H54 (cell line): ENCODE measurements at regions not wholly inside any gene's neighbourhood (a gene's known extent, or its start where the extent isn't known, plus 50 kb on each side); places are given as distances from the start of the nearest gene placed in this dataset.

Source experiments
- DNase-seq: peaks from one replicate; pipeline ENCODE4 v3.0.0; 2011; ENCODE audit warnings: low spot score, mixed read lengths; ENCODE audit not compliant: insufficient read length
- FAIRE-seq: peaks from 3 replicates; lab custom pipeline; 2011; peaks lifted over from hg19 to GRCh38; lab: Jason Lieb, UNC
- POLR2A ChIP-seq: IDR thresholded peaks from 2 replicates; pipeline ENCODE4 v1.6.1; 2011; ENCODE audit warnings: low read depth, mild to moderate bottlenecking, low read length

DNA sequence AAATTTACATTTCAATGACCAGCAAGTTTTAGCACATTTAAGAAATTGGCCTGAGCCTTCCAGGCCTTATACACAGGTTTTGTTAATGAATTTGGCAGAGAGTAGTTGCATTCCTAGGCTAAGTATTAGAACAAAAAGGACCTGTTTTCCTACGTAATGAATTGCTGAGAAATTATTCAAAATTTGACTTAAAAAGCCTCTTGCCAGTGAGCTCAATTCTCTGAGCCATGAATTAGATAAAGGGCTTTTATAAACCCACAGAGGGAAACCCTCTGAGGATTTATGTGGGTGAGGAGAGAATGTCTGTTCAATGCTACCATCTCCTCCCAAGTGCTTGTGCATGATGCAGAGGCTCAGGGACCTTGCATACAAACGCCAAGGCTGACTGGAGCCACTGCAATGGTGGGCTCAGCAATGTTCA lies 94.5 kb upstream of the PELI2 start:
- no peak for FAIRE-seq
- TF ChIP-seq POLR2A = no peak

DNA sequence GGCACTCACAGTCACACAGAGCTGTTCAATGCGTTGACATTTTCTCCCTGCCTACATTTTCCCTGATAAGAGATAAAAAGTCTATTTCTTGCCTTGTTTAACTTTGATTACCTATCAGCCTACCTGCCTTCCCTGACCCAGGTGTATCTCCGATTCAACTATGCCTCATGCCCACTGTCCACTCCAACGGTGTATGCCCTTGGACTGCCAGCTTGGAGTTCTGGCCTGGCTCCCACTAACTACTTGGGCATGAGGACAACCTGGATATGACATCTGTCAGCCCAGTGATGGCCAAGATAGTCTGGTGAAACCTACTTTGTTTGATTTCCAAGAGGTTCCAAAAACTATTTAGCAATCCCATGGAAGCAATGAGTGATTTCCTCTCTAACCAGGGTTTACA lies 93.0 kb upstream of the PELI2 start:
- FAIRE-seq (no peak), DNase-seq (no peak)

More for the DNA sequence above, 94.5 kb upstream of the PELI2 start:
- no peak for DNase-seq

GRCh38 chr14:56026506-56026905 lies 91.7 kb upstream of the PELI2 start:
- DNase-seq (no peak), FAIRE-seq (no peak)
- TF ChIP-seq POLR2A = no peak

More for the DNA sequence above, 93.0 kb upstream of the PELI2 start:
- no peak for TF ChIP-seq POLR2A

GRCh38 chr14:56027421-56027820 lies 90.8 kb upstream of the PELI2 start:
- FAIRE-seq = no peak
- TF ChIP-seq POLR2A = no peak
- no peak for DNase-seq

DNA sequence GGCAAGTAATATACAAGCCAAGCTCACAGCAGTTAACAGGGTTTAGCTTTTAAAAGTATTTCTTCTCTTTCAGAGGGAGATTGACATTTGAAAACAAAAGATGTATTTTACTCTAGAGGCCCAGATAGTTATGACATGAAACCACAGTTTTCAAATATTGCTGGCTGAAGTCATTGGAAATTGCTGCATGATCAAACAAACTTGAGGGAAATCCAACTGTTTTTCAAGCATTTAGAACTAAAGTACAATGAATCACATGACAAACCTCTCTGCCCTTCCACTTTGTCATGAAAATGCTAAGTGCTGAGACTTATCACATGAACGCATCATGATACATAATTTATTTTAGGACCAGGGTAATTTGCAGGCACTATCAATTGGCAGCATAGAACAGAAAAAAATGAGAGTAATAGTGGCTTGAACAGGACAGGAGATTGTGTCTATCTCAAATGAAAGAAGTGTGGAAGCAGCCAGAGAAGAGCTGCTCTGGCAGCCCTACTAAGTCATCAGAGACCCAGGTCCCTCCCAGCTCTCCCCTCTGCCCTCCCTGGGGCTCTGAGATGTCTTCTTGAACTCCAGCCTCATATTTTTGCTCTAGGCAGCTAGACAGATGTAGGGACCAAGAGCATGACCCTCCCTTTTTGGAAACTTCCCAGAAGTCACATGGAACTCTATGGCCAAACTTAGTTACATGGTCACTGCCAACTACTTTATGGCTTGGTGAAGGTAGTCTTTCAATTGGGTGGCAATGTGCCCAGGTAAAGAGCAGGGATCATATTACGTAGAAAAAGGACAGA lies 90.1 kb upstream of the PELI2 start:
- DNase-seq = no peak
- FAIRE-seq = no peak
- TF ChIP-seq POLR2A = no peak

- TF ChIP-seq POLR2A = no peak
- DNase-seq (no peak), FAIRE-seq (no peak)
These were observed 81.9 kb upstream of the PELI2 start for GRCh38 chr14:56036353-56036752.

- FAIRE-seq (no peak), DNase-seq (no peak)
These were observed 78.1 kb upstream of the PELI2 start for GRCh38 chr14:56040121-56040520.

GRCh38 chr14:56044196-56044595 lies 74.0 kb upstream of the PELI2 start:
- FAIRE-seq = no peak
- DNase-seq = no peak
- TF ChIP-seq POLR2A = no peak

More at GRCh38 chr14:56040121-56040520, 78.1 kb upstream of the PELI2 start:
- TF ChIP-seq POLR2A = no peak

DNA sequence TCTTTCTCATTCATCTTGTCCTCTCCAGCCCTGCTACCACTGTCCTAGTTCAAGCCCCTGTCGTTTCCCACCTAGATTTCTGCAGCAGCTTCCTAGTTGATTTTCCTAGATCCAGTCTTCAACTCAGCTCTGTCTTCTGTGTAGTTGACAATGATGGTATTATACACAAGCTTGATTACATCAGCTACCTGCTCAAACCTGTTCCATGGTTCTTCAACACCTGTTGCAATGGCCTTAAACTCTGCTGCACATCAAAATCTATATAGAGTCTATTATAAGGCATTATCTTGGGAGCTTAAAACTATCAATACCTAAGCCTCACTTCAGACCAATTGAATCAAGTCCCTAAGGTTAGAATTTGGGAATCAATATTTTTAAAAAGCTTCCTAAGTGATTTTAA lies 71.7 kb upstream of the PELI2 start:
- DNase-seq (no peak), FAIRE-seq (no peak)
- no peak for TF ChIP-seq POLR2A

DNA sequence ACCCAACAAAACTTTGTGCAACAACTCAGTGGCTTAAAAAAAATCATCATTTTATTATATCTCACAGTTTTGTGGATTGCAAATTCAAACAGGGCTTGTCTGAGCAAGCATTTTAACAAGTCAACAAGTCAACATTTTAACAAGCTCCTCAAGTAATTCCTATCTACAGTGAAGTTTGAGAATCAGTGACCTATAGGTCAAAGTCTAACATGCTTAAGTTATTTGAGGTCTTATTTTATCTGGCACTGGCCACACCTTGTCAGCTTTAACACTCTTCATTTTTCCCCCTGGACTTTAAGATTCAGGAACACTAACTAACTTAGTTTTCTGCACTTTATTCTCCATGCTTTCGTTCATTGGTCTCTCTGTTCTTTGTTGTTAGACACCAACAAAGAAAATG lies 71.2 kb upstream of the PELI2 start:
- no peak for TF ChIP-seq POLR2A
- no peak for DNase-seq
- FAIRE-seq = no peak

DNA sequence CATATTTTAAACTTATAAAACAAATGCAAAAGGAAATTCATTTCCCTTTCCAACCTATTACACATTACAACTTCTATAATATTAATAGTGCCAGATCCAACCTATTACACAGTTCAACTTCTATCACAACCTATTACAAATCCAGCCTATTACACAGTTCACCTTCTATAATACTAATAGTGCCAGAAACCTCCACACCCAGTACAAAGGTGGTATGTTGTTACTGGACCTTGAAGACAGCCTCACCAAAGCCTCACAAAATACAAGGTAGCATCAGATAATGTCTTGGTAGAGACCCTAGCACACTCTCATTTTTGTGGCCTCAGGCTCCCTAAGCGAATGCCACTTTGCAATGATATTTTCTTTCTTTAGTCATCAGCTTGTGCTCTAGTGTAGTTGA lies 68.7 kb upstream of the PELI2 start:
- FAIRE-seq (no peak), DNase-seq (no peak)
- no peak for TF ChIP-seq POLR2A

GRCh38 chr14:56055511-56055910 lies 62.7 kb upstream of the PELI2 start:
- FAIRE-seq = no peak
- no peak for DNase-seq
- no peak for TF ChIP-seq POLR2A

DNA sequence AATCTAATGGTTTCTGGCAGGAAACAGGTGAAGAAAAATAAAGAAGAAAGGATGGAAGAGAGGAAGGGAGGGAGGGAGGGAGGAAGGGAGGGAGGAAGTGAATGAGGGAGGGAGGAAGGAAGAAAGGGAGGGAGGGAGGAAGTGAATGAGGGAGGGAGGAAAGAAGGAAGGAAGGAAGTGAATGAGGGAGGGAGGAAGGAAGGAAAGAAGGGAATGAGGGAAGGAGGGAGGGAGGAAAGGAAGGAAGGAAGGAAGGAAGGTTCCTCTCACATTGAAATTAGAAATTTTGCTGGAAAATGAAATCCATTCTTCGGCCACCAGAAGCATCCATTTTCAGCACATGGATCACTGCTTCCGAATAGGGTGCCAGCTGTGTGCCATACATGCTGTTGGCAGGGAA lies 62.2 kb upstream of the PELI2 start:
- TF ChIP-seq POLR2A = no peak
- FAIRE-seq = no peak
- DNase-seq = no peak

- TF ChIP-seq POLR2A = no peak
- DNase-seq = no peak
- no peak for FAIRE-seq
These were observed 61.0 kb upstream of the PELI2 start for GRCh38 chr14:56057071-56057741.

DNA sequence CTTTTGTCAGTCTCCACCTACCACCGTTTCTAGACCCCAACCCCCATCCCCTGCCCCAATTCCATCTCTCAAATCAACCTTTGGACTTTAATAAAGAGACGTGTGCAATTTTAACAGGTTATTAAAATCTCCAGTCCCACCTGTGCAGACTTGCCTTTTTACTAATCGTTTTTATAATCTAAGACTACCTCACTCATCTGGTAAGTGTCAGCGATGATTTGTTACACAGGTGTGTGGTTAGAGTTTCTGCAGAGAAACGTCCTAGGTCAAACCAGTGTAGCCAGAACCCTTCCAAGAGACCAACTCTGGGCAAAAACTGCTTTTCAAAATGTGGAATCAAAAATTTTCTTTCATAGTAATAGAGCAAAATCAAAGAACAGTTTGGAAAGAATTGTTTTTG lies 60.4 kb upstream of the PELI2 start:
- no peak for FAIRE-seq
- TF ChIP-seq POLR2A = no peak
- no peak for DNase-seq
